A673 (cell line): ENCODE measurements at regions not wholly inside any gene's neighbourhood (a gene's known extent, or its start where the extent isn't known, plus 50 kb on each side); places are given as distances from the start of the nearest gene placed in this dataset.

Experiments used
- EZH2 ChIP-seq: fragments of 200-600 bp; sonication (generic); IDR thresholded peaks from 2 replicates; pipeline ENCODE4 v1.6.1; 2017; ENCODE audit warnings: borderline replicate concordance, low read depth, mild to moderate bottlenecking, mixed read lengths, antibody characterized with exemption, low read length; ENCODE audit not compliant: poor library complexity, severe bottlenecking
- TF ChIP-seq, protein P1 (sequence below): fragments of 300-800, 200-600 bp; sonication (generic); conservative IDR thresholded peaks from 2 replicates; pipeline ENCODE4 v1.5.1; 2017; ENCODE audit warnings: low read depth, mild to moderate bottlenecking, antibody characterized with exemption, low read length, moderate library complexity, mixed read lengths

DNA sequence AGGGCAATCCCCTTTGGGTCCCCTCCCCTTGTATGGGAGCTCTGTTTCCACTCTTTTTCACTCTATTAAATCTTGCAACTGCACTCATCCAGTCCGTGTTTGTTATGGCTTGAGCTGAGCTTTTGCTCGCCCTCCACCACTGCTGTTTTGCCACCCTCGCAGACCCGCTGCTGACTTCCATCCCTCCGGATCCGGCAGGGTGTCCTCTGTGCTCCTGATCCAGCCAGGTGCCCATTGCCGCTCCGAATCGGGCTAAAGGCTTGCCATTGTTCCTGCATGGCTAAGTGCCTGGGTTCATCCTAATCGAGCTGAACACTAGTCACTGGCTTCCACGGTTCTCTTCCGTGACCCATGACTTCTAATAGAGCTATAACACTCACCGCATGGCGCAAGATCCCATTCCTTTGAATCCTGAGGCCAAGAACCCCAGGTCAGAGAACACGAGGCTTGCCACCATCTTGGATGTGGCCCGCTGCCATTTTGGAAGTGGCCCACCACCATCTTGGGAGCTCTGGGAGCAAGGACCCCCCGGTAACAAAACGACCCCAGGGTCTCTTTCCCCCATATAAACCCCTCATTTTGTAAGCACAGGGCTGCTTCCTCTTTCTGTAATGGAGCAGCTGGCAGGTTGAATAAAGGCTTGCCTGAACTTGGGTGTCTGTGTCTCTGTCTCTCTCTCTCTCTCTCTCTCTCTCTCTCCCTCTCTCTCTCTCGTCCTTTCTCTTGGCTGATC is 1166.2 kb downstream of the TAF11L14 start:
- TF ChIP-seq, protein P1, sequence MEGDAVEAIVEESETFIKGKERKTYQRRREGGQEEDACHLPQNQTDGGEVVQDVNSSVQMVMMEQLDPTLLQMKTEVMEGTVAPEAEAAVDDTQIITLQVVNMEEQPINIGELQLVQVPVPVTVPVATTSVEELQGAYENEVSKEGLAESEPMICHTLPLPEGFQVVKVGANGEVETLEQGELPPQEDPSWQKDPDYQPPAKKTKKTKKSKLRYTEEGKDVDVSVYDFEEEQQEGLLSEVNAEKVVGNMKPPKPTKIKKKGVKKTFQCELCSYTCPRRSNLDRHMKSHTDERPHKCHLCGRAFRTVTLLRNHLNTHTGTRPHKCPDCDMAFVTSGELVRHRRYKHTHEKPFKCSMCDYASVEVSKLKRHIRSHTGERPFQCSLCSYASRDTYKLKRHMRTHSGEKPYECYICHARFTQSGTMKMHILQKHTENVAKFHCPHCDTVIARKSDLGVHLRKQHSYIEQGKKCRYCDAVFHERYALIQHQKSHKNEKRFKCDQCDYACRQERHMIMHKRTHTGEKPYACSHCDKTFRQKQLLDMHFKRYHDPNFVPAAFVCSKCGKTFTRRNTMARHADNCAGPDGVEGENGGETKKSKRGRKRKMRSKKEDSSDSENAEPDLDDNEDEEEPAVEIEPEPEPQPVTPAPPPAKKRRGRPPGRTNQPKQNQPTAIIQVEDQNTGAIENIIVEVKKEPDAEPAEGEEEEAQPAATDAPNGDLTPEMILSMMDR: no peak
- no peak for TF ChIP-seq EZH2
